GM23338 (cell line): ENCODE measurements at regions not wholly inside any gene's neighbourhood (a gene's known extent, or its start where the extent isn't known, plus 50 kb on each side); places are given as distances from the start of the nearest gene placed in this dataset.

Source experiments
- ATAC-seq: fragments of 200-7000 bp; cut with Tn5 transposase; 3 replicates; pipeline ENCODE4 v1.9.1; 2020
- DNase-seq: peaks from one replicate; pipeline ENCODE4 v3.0.0-alpha.2; 2015; ENCODE audit warnings: low spot score
- H2AFZ ChIP-seq: fragments of 200-600 bp; sonication (generic); 2 replicates; pipeline ENCODE4 v1.8.0; 2016; ENCODE audit warnings: antibody characterized with exemption, mild to moderate bottlenecking, moderate library complexity
- H3F3A ChIP-seq: fragments of 200-600 bp; sonication (generic); replicated peaks from 2 replicates; pipeline ENCODE4 v1.8.0; 2017; ENCODE audit warnings: antibody characterized with exemption, mixed run types, low read depth
- H3K27ac ChIP-seq: fragments of 200-600 bp; sonication (generic); 2 replicates; pipeline ENCODE4 v1.6.1; 2016; ENCODE audit warnings: low read depth
- H3K27me3 ChIP-seq: fragments of 200-600 bp; sonication (generic); 2 replicates; pipeline ENCODE4 v1.8.0; 2016; ENCODE audit warnings: mild to moderate bottlenecking, mixed run types, moderate library complexity; ENCODE audit not compliant: insufficient read depth
- H3K36me3 ChIP-seq: fragments of 200-600 bp; sonication (generic); 2 replicates; pipeline ENCODE4 v1.8.0; 2016; ENCODE audit warnings: mild to moderate bottlenecking; ENCODE audit not compliant: insufficient read depth
- H3K4me1 ChIP-seq: fragments of 200-600 bp; sonication (generic); 2 replicates; pipeline ENCODE4 v1.8.0; 2016; ENCODE audit warnings: mild to moderate bottlenecking, moderate library complexity; ENCODE audit not compliant: insufficient read depth
- H3K4me2 ChIP-seq: fragments of 200-600 bp; sonication (generic); 2 replicates; pipeline ENCODE4 v1.7.1; 2017; ENCODE audit warnings: mixed run types
- H3K4me3 ChIP-seq: fragments of 200-600 bp; sonication (generic); 2 replicates; pipeline ENCODE4 v1.6.1; 2016; ENCODE audit warnings: mixed run types
- H3K79me2 ChIP-seq: fragments of 200-600 bp; sonication (generic); replicated peaks from 2 replicates; pipeline ENCODE4 v1.8.0; 2017; ENCODE audit warnings: mild to moderate bottlenecking; ENCODE audit not compliant: insufficient read depth
- H3K9me2 ChIP-seq: fragments of 200-600 bp; sonication (generic); 2 replicates; pipeline ENCODE4 v1.8.0; 2017; ENCODE audit not compliant: insufficient read depth
- H4K20me1 ChIP-seq: fragments of 200-600 bp; sonication (generic); replicated peaks from 2 replicates; pipeline ENCODE4 v1.8.0; 2017; ENCODE audit warnings: mild to moderate bottlenecking; ENCODE audit not compliant: insufficient read depth
- H3K27ac Mint-ChIP-seq: 2 replicates; pipeline ENCODE4 v1.8.0; 2020; ENCODE audit warnings: inconsistent platforms, mild to moderate bottlenecking, moderate library complexity, mixed read lengths
- H3K27me3 Mint-ChIP-seq: 3 replicates; pipeline ENCODE4 v1.8.0; 2022; ENCODE audit warnings: low read depth, mild to moderate bottlenecking, moderate library complexity, mixed read lengths, inconsistent platforms; ENCODE audit not compliant: insufficient read depth, poor library complexity
- H3K36me3 Mint-ChIP-seq: 3 replicates; pipeline ENCODE4 v1.8.0; 2021; ENCODE audit warnings: low read depth, mild to moderate bottlenecking, inconsistent platforms, moderate library complexity, mixed read lengths
- H3K4me1 Mint-ChIP-seq: 3 replicates; pipeline ENCODE4 v1.8.0; 2020; ENCODE audit warnings: mild to moderate bottlenecking, inconsistent platforms, mixed read lengths
- H3K4me3 Mint-ChIP-seq: 3 replicates; pipeline ENCODE4 v1.8.0; 2021; ENCODE audit warnings: moderate library complexity, mild to moderate bottlenecking, inconsistent platforms, mixed read lengths
- H3K9me3 Mint-ChIP-seq: 3 replicates; pipeline ENCODE4 v1.8.0; 2020; ENCODE audit warnings: moderate library complexity, mild to moderate bottlenecking, inconsistent platforms, mixed read lengths
- CREB1 ChIP-seq: fragments of 250-450 bp; sonication (Bioruptor Pico); IDR thresholded peaks from 2 replicates; pipeline ENCODE4 v1.5.0; 2020; ENCODE audit warnings: low read depth, mild to moderate bottlenecking, moderate library complexity
- CTCF ChIP-seq, 2 experiments: fragments of 200-600 bp in 1 of 2; sonication (generic) in 1 of 2; conservative IDR thresholded peaks; 2 replicates each; pipeline versions ENCODE4 v1.5.1 to v1.6.1; 2016 to 2017; ENCODE audit warnings: antibody characterized with exemption in 2 of 2, low read depth in 2 of 2, mild to moderate bottlenecking in 2 of 2, moderate library complexity in 1 of 2
- ETS1 ChIP-seq: IDR thresholded peaks from 2 replicates; pipeline ENCODE4 v1.6.1; 2016; ENCODE audit warnings: antibody characterized with exemption
- EZH2 ChIP-seq: fragments of 200-600 bp; sonication (generic); IDR thresholded peaks from one replicate; pipeline ENCODE4 v1.8.0; 2017; ENCODE audit warnings: antibody characterized with exemption, mild to moderate bottlenecking, low read depth; ENCODE audit not compliant: unreplicated experiment
- EZH2phosphoT487 ChIP-seq: fragments of 200-600 bp; sonication (generic); IDR thresholded peaks from one replicate; pipeline ENCODE4 v1.8.1; 2018; ENCODE audit warnings: antibody characterized with exemption; ENCODE audit not compliant: unreplicated experiment
- JUNB ChIP-seq: IDR thresholded peaks from one replicate; pipeline ENCODE4 v1.6.1; 2016; ENCODE audit warnings: antibody characterized with exemption; ENCODE audit not compliant: unreplicated experiment
- NANOG ChIP-seq: IDR thresholded peaks from 2 replicates; pipeline ENCODE4 v1.6.1; 2016; ENCODE audit warnings: antibody characterized with exemption, borderline replicate concordance
- POLR2AphosphoS5 ChIP-seq: IDR thresholded peaks from 2 replicates; pipeline ENCODE4 v1.6.1; 2016; ENCODE audit warnings: antibody characterized with exemption, low read depth
- STAT1 ChIP-seq: IDR thresholded peaks from one replicate; pipeline ENCODE4 v1.6.1; 2016; ENCODE audit warnings: antibody characterized with exemption; ENCODE audit not compliant: unreplicated experiment
- ZNF331 ChIP-seq: fragments of 250-450 bp; sonication (Bioruptor Pico); IDR thresholded peaks from 2 replicates; pipeline ENCODE4 v1.5.0; 2020; ENCODE audit warnings: low read depth, mild to moderate bottlenecking, moderate library complexity
- TF ChIP-seq, protein P1 (sequence below): IDR thresholded peaks from one replicate; pipeline ENCODE4 v1.6.1; 2018; ENCODE audit warnings: antibody characterized with exemption; ENCODE audit not compliant: unreplicated experiment

DNA sequence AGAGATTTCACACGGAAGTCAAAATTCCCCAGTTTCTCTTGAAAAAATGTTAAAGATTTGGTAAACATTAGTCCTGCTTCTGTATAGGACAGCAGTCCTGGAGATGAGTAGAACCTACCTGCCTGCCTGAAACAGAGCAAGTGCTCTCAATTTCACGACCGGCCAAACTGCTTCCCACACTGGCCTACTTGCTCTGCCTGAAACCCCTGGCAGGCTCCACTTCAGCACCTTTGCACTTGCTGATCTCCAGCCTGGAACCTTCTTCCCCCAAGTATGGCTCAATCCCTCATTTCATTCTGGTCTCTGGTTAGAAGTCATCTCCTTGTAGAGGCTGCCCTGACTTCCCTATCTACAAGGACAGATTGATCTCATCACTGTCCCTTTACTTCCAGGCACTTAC lies 271.4 kb downstream of the DLEU7 start (continued):
- TF ChIP-seq, protein P1, sequence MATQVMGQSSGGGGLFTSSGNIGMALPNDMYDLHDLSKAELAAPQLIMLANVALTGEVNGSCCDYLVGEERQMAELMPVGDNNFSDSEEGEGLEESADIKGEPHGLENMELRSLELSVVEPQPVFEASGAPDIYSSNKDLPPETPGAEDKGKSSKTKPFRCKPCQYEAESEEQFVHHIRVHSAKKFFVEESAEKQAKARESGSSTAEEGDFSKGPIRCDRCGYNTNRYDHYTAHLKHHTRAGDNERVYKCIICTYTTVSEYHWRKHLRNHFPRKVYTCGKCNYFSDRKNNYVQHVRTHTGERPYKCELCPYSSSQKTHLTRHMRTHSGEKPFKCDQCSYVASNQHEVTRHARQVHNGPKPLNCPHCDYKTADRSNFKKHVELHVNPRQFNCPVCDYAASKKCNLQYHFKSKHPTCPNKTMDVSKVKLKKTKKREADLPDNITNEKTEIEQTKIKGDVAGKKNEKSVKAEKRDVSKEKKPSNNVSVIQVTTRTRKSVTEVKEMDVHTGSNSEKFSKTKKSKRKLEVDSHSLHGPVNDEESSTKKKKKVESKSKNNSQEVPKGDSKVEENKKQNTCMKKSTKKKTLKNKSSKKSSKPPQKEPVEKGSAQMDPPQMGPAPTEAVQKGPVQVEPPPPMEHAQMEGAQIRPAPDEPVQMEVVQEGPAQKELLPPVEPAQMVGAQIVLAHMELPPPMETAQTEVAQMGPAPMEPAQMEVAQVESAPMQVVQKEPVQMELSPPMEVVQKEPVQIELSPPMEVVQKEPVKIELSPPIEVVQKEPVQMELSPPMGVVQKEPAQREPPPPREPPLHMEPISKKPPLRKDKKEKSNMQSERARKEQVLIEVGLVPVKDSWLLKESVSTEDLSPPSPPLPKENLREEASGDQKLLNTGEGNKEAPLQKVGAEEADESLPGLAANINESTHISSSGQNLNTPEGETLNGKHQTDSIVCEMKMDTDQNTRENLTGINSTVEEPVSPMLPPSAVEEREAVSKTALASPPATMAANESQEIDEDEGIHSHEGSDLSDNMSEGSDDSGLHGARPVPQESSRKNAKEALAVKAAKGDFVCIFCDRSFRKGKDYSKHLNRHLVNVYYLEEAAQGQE, result no peak

- no peak overlapping the region for H3K27ac Mint-ChIP-seq
- Histone ChIP-seq H4K20me1 (no peaks in the 10 kb centered on the region), H3K4me2 (no peak overlapping the region), H3K36me3 (no peaks in the 10 kb centered on the region), H3F3A (peaks cover 5% of the 10 kb centered on the region), H3K27ac (no peak overlapping the region), H3K9me2 (peaks cover 10% of the 10 kb centered on the region), H2AFZ (no peak overlapping the region), H3K4me1 (no peaks in the 10 kb centered on the region), H3K79me2 (no peaks in the 10 kb centered on the region), H3K4me3 (no peak overlapping the region), H3K27me3 (no peaks in the 10 kb centered on the region)
- no peak for ATAC-seq
- H3K36me3 Mint-ChIP-seq, result no peaks in the 10 kb centered on the region
- no peak for DNase-seq
- H3K4me1 Mint-ChIP-seq, result no peaks in the 10 kb centered on the region
- no peaks in the 10 kb centered on the region for H3K27me3 Mint-ChIP-seq
- H3K4me3 Mint-ChIP-seq, result no peak overlapping the region
- no peaks in the 10 kb centered on the region for H3K9me3 Mint-ChIP-seq
- TF ChIP-seq JUNB (no peak), EZH2phosphoT487 (no peak), NANOG (no peak), ETS1 (no peak), CREB1 (CRISPR knock-in tag) (no peak), POLR2AphosphoS5 (no peak), CTCF (conservative IDR thresholded peaks at IDR 0.05; ENCODE audit: low read depth in 2 of 2) (no peak), ZNF331 (CRISPR knock-in tag) (no peak), EZH2 (no peak), STAT1 (no peak)
- TF ChIP-seq, protein P1, result no peak
Measured at GRCh38 chr13:50573066-50573465, 270.4 kb downstream of the DLEU7 start.
